IMR-90 (cell line): ENCODE measurements at regions not wholly inside any gene's neighbourhood (a gene's known extent, or its start where the extent isn't known, plus 50 kb on each side); places are given as distances from the start of the nearest gene placed in this dataset.

Source experiments
- ATAC-seq: fragments of 200-7000 bp; cut with Tn5 transposase; 2 replicates; pipeline ENCODE4 v1.9.1; 2020; ENCODE audit warnings: low read depth, mild to moderate bottlenecking, moderate library complexity
- BruUV-seq: library from RNA; stranded (reverse); fragments of 400-500 nt; replicated peaks from 2 replicates; lab custom pipeline; 2021; lab: Mats Ljungman, UMichigan
- CTCF ChIA-PET: fragments of 300-600 bp; formaldehyde crosslinking; extraction: SDS; loops from one replicate; lab custom pipeline; 2021; ENCODE audit warnings: antibody characterized with exemption; lab: Yijun Ruan, JAX
- POLR2A ChIA-PET: fragments of 300-600 bp; sonication (Branson Sonifier 250); formaldehyde crosslinking; loops from one replicate; lab custom pipeline; 2022; ENCODE audit warnings: antibody characterized with exemption; ENCODE audit not compliant: unreplicated experiment; lab: Charles Lee
- DNase-seq: peaks from one replicate; pipeline ENCODE4 v3.0.0; 2013
- H2AFZ ChIP-seq: replicated peaks from 2 replicates; pipeline ENCODE3; 2013; ENCODE audit warnings: low read length, mild to moderate bottlenecking; ENCODE audit not compliant: poor library complexity
- H2AK5ac ChIP-seq: 2 replicates; pipeline ENCODE4 v1.6.1; 2013; ENCODE audit warnings: low read depth, low read length, inconsistent platforms
- H2AK9ac ChIP-seq: replicated peaks from 2 replicates; pipeline ENCODE3; 2013; ENCODE audit warnings: mild to moderate bottlenecking, low read depth, low read length, moderate library complexity; ENCODE audit not compliant: poor library complexity
- H2BK120ac ChIP-seq: 2 replicates; pipeline ENCODE4 v1.6.1; 2013; ENCODE audit warnings: low read depth, low read length, inconsistent platforms
- H2BK15ac ChIP-seq: 3 replicates; pipeline ENCODE4 v1.6.1; 2013; ENCODE audit warnings: low read depth, low read length, inconsistent platforms
- H2BK20ac ChIP-seq: 2 replicates; pipeline ENCODE4 v1.6.1; 2013; ENCODE audit warnings: low read depth, mild to moderate bottlenecking, inconsistent platforms, low read length, moderate library complexity
- H2BK5ac ChIP-seq: 2 replicates; pipeline ENCODE4 v1.6.1; 2013; ENCODE audit warnings: mild to moderate bottlenecking, low read depth, low read length, inconsistent platforms; ENCODE audit not compliant: poor library complexity, severe bottlenecking
- H3K14ac ChIP-seq: replicated peaks from 2 replicates; pipeline ENCODE4 v1.6.1; 2013; ENCODE audit warnings: low read depth, low read length, inconsistent platforms
- H3K18ac ChIP-seq: 2 replicates; pipeline ENCODE4 v1.6.1; 2013; ENCODE audit warnings: low read depth, low read length, control low read depth
- H3K23ac ChIP-seq: 2 replicates; pipeline ENCODE4 v1.6.1; 2013; ENCODE audit warnings: low read depth, low read length, inconsistent platforms
- H3K27ac ChIP-seq: 2 replicates; pipeline ENCODE4 v1.5.1; 2013; ENCODE audit warnings: mild to moderate bottlenecking, control low read depth, low read length; ENCODE audit not compliant: insufficient read depth
- H3K27me3 ChIP-seq: 2 replicates; pipeline ENCODE4 v1.6.1; 2013; ENCODE audit warnings: low read length; ENCODE audit not compliant: control insufficient read depth, insufficient read depth
- H3K36me3 ChIP-seq: 2 replicates; pipeline ENCODE4 v1.6.1; 2013; ENCODE audit warnings: low read length, mixed read lengths; ENCODE audit not compliant: control insufficient read depth, insufficient read depth
- H3K4ac ChIP-seq: 2 replicates; pipeline ENCODE4 v1.6.1; 2013; ENCODE audit warnings: low read depth, low read length, inconsistent platforms
- H3K4me1 ChIP-seq: 2 replicates; pipeline ENCODE4 v1.6.1; 2013; ENCODE audit warnings: low read length, mixed read lengths; ENCODE audit not compliant: control insufficient read depth, insufficient read depth
- H3K4me2 ChIP-seq: 2 replicates; pipeline ENCODE4 v1.6.1; 2013; ENCODE audit warnings: low read depth, mild to moderate bottlenecking, control low read depth, low read length, moderate library complexity
- H3K4me3 ChIP-seq: 2 replicates; pipeline ENCODE4 v1.5.1; 2013; ENCODE audit warnings: low read depth, mild to moderate bottlenecking, control low read depth, low read length, moderate library complexity; ENCODE audit not compliant: insufficient read depth
- H3K56ac ChIP-seq: 2 replicates; pipeline ENCODE4 v1.6.1; 2013; ENCODE audit warnings: low read length, inconsistent platforms; ENCODE audit not compliant: insufficient read depth; ENCODE audit errors: extremely low read depth
- H3K79me1 ChIP-seq, 2 experiments: 2 replicates each; pipeline ENCODE4 v1.6.1; 2013; ENCODE audit warnings: low read length in 2 of 2, inconsistent platforms in 1 of 2, low read depth in 1 of 2
- H3K9ac ChIP-seq: 2 replicates; pipeline ENCODE4 v1.6.1; 2013; ENCODE audit warnings: low read depth, low read length, control low read depth
- H3K9me1 ChIP-seq: 2 replicates; pipeline ENCODE4 v1.6.1; 2013; ENCODE audit warnings: low read length, inconsistent platforms; ENCODE audit not compliant: insufficient read depth
- H3K9me3 ChIP-seq: 2 replicates; pipeline ENCODE4 v1.6.1; 2013; ENCODE audit warnings: low read length; ENCODE audit not compliant: control insufficient read depth, insufficient read depth
- H4K20me1 ChIP-seq: 2 replicates; pipeline ENCODE4 v1.6.1; 2013; ENCODE audit warnings: low read length, inconsistent platforms; ENCODE audit not compliant: insufficient read depth
- H4K5ac ChIP-seq: 2 replicates; pipeline ENCODE4 v1.6.1; 2013; ENCODE audit warnings: mild to moderate bottlenecking, low read depth, low read length, control low read depth
- H4K8ac ChIP-seq, 2 experiments: 2 replicates each; pipeline ENCODE4 v1.6.1; 2013; ENCODE audit warnings: low read depth in 2 of 2, low read length in 2 of 2, control low read depth in 1 of 2, inconsistent platforms in 1 of 2
- H4K91ac ChIP-seq: 2 replicates; pipeline ENCODE4 v1.6.1; 2013; ENCODE audit warnings: low read depth, low read length, inconsistent platforms; ENCODE audit not compliant: insufficient read depth
- CEBPB ChIP-seq: IDR thresholded peaks from 2 replicates; pipeline ENCODE4 v1.6.1; 2012; ENCODE audit warnings: low read depth, low read length, improper control_type of control experiment
- CHD1 ChIP-seq: IDR thresholded peaks from 2 replicates; pipeline ENCODE4 v1.6.1; 2012; ENCODE audit warnings: low read depth, low read length, improper control_type of control experiment
- FOS ChIP-seq: fragments of 150-350 bp; IDR thresholded peaks from 2 replicates; pipeline ENCODE4 v1.6.1; 2016; ENCODE audit warnings: low read depth, low read length
- MAFK ChIP-seq: IDR thresholded peaks from 2 replicates; pipeline ENCODE4 v1.6.1; 2012; ENCODE audit warnings: low read depth, low read length, improper control_type of control experiment
- MAZ ChIP-seq: IDR thresholded peaks from 2 replicates; pipeline ENCODE4 v1.6.1; 2012; ENCODE audit warnings: low read depth, mild to moderate bottlenecking, low read length, improper control_type of control experiment, moderate library complexity, borderline replicate concordance
- MXI1 ChIP-seq: IDR thresholded peaks from 2 replicates; pipeline ENCODE4 v1.6.1; 2012; ENCODE audit warnings: low read depth, mild to moderate bottlenecking, low read length, moderate library complexity, borderline replicate concordance
- NFE2L2 ChIP-seq: fragments of 150-350 bp; IDR thresholded peaks from 2 replicates; pipeline ENCODE4 v1.6.1; 2016; ENCODE audit warnings: low read depth, mild to moderate bottlenecking, low read length
- POLR2A ChIP-seq: IDR thresholded peaks from 2 replicates; pipeline ENCODE4 v1.6.1; 2012; ENCODE audit warnings: mild to moderate bottlenecking, low read depth, low read length
- RCOR1 ChIP-seq: IDR thresholded peaks from 2 replicates; pipeline ENCODE4 v1.6.1; 2012; ENCODE audit warnings: mild to moderate bottlenecking, low read length, improper control_type of control experiment; ENCODE audit not compliant: insufficient replicate concordance
- RFX5 ChIP-seq: IDR thresholded peaks from 2 replicates; pipeline ENCODE4 v1.8.0; 2012; ENCODE audit warnings: low read depth, mild to moderate bottlenecking, low read length, moderate library complexity
- SMC3 ChIP-seq: fragments of 150-350 bp; IDR thresholded peaks from 2 replicates; pipeline ENCODE4 v1.6.1; 2016; ENCODE audit warnings: low read depth, mild to moderate bottlenecking, antibody characterized with exemption, low read length, moderate library complexity
- WGBS, 2 experiments: methylation state at CpG; one replicate each; pipeline versions ENCODE4 v1.1.5 to v1.1.7; 2013; ENCODE audit warnings: missing lambda C conversion rate in 2 of 2; ENCODE audit not compliant: insufficient read length in 1 of 2; ENCODE audit errors: extremely low coverage in 2 of 2; 5-methylcytosine and 5-hydroxymethylcytosine counted together
- dilution Hi-C: fragments of 300-500 bp; cut with HindIII; formaldehyde crosslinking; loops from one replicate; pipeline ENCODE4 v1.14.3; 2018; ENCODE audit warnings: low sequenced_read_pairs; ENCODE audit not compliant: unreplicated experiment
- in situ Hi-C: fragments of 300-500 bp; cut with MboI; formaldehyde crosslinking; loops from 3 replicates; pipeline ENCODE4 v1.14.3; 2019; ENCODE audit warnings: low sequenced_read_pairs, inconsistent platforms, mixed read lengths
- intact Hi-C: fragments of 100-400 bp; cut with micrococcal nuclease; formaldehyde crosslinking; loops from 2 replicates; pipeline ENCODE4 v1.10.0; 2022
- TF ChIP-seq, protein P1 (sequence below): fragments of 150-350 bp; IDR thresholded peaks from 2 replicates; pipeline ENCODE4 v1.6.1; 2016; ENCODE audit warnings: low read depth, mild to moderate bottlenecking, low read length, moderate library complexity, borderline replicate concordance

DNA sequence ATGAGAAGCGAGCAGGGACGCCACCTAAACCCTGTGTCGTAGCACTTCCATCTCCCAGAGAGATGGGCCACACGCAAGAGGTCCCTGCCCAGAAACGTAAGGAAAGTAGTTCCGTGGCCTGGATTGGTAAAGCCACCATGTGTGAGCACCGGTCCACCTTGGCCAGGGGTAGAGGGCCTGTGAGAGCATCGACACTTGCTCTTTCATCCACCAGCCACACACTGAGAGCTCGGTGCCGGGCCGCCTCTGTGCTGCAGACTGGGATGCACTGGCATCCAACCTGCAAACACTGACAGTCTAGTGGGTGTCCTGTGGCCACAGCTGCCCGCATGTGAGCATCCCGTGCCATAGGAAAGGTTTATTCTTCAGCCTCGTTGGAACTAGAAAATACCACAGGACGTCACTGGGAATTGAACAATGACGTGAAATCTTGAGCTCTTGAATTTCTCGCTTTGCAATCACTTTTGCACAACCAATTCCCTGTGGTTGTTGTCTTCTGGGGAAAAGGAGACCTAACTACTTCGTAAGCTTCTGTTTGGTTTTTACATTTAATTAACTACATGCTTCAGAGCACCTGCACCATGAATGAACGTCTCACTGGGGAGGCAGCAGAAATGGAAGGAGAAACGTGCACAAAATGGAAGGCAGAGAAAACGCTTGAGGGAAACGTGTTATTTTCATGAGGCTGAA, 212.0 kb upstream of the RAB6C start:
- no peak overlapping the region for H4K91ac ChIP-seq

More for the DNA sequence above, 212.0 kb upstream of the RAB6C start:
- H3K4me3 ChIP-seq, result no peak overlapping the region
- H3K18ac ChIP-seq, result no peak overlapping the region
- intact Hi-C loops (no loop called here), dilution Hi-C loops (no loop called here), in situ Hi-C loops (no loop called here)
- H4K5ac ChIP-seq, result no peak overlapping the region
- no peak overlapping the region for H3K4me2 ChIP-seq
- ChIA-PET POLR2A (no interaction called here), CTCF (no interaction called here)
- H3K27me3 ChIP-seq, result no peaks in the 10 kb centered on the region
- H4K8ac ChIP-seq, result no peak overlapping the region
- H2AK5ac ChIP-seq, result no peak overlapping the region
- H3K36me3 ChIP-seq, result no peaks in the 10 kb centered on the region
- H3K79me1 ChIP-seq, result no peaks in the 10 kb centered on the region
- H2BK120ac ChIP-seq, result no peak overlapping the region
- H3K27ac ChIP-seq, result no peak overlapping the region
- no peak overlapping the region for H2AFZ ChIP-seq
- ATAC-seq (no peak), DNase-seq (no peak)
- H2BK5ac ChIP-seq, result no peak overlapping the region
- no peak overlapping the region for H2BK15ac ChIP-seq
- H4K20me1 ChIP-seq, result no peaks in the 10 kb centered on the region
- H3K9me1 ChIP-seq, result no peaks in the 10 kb centered on the region
- no peak overlapping the region for H3K9ac ChIP-seq
- no peak overlapping the region for H3K56ac ChIP-seq
- no peaks in the 10 kb centered on the region for H3K4me1 ChIP-seq
- H2AK9ac ChIP-seq, result no peak overlapping the region
- no peak overlapping the region for H3K23ac ChIP-seq
- H3K4ac ChIP-seq, result no peak overlapping the region
- TF ChIP-seq NFE2L2 (no peak), RFX5 (no peak), FOS (no peak), MAFK (no peak), MXI1 (no peak), MAZ (no peak), CEBPB (no peak), RCOR1 (no peak), CHD1 (no peak), SMC3 (no peak), POLR2A (no peak)
- TF ChIP-seq, protein P1, sequence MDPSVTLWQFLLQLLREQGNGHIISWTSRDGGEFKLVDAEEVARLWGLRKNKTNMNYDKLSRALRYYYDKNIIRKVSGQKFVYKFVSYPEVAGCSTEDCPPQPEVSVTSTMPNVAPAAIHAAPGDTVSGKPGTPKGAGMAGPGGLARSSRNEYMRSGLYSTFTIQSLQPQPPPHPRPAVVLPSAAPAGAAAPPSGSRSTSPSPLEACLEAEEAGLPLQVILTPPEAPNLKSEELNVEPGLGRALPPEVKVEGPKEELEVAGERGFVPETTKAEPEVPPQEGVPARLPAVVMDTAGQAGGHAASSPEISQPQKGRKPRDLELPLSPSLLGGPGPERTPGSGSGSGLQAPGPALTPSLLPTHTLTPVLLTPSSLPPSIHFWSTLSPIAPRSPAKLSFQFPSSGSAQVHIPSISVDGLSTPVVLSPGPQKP, result no peak
- H3K14ac ChIP-seq, result no peak overlapping the region
- peaks cover 22% of the 10 kb centered on the region; the same call in 1 of the 2 replicates for H3K9me3 ChIP-seq
- H2BK20ac ChIP-seq, result no peak overlapping the region
- 71% methylated on average over 5 of the region's 22 CpGs; no CpG with 5 or more reads in 1 of the 2 experiments for WGBS, 2 experiments
- BruUV-seq, result no TSS peak
